ENCODE measurements at regions not wholly inside any gene's neighbourhood (a gene's known extent, or its start where the extent isn't known, plus 50 kb on each side); places are given as distances from the start of the nearest gene placed in this dataset.
A peak's percentile ranks its signal among the peaks of the same experiment; 100 is the strongest.

DNA sequence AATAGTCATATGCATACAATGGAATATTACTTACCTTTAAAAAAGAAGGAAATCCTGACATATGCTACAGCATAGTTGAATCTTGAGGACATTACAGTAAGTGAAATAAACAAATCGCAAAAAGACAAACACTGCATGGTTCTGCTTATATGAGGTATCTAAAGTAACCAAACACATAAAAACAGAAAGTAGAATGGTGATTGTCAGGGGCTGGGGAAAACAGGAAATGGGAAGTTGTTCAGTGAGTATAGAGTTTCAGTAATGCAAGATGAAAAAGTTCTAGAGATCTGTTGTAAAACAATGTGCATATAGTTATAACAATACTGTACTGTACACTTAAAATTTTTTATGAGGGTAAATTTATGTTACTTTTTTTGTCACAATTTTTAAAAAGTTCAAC lies 219.4 kb downstream of the KLF5 start:
- Histone ChIP-seq H3K27me3 (ENCODE audit: insufficient read depth, low read length) (no peaks in the 10 kb centered on the region), H3K27ac (ENCODE audit: low read depth, low read length) (no peak overlapping the region), H3K79me2 (ENCODE audit: control insufficient read depth, insufficient read depth, low read length, unreplicated experiment) (no peaks in the 10 kb centered on the region), H3K4me1 (ENCODE audit: control insufficient read depth, insufficient read depth, low read length, unreplicated experiment) (peaks cover 17% of the 10 kb centered on the region), H3K4me3 (ENCODE audit: low read depth, low read length) (no peak overlapping the region), H3K36me3 (ENCODE audit: insufficient read depth, low read length) (no peaks in the 10 kb centered on the region), H2AFZ (ENCODE audit: low read length, unreplicated experiment) (no peak overlapping the region)

DNA sequence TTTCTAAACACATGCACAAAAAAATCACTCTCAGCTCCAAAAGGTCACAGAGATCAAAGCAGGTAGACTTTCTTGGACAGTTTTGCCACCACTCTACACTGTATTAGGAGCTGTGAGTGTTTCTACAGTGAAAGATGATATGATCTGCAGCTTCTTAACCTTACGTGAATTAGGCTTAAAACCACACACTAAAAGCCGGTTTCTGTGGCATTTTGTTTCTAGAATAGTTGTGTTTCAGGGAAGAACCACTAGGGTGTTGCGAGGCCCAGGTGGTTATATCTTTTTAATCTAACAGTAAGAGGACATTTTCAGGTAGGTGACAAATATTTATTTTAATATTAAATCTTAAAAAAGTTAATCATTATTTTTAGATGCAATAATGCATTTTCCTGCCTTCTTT lies 216.4 kb downstream of the KLF5 start:
- H2AFZ ChIP-seq (ENCODE audit: low read length, unreplicated experiment) = peak overlapping the region; percentile 93

GRCh38 chr13:73274147-73274546 lies 215.3 kb downstream of the KLF5 start:
- H2AFZ ChIP-seq (ENCODE audit: low read length, unreplicated experiment) = peak overlapping the region; percentile 93
- H3K36me3 ChIP-seq (ENCODE audit: insufficient read depth, low read length) = no peaks in the 10 kb centered on the region
- H3K79me2 ChIP-seq (ENCODE audit: control insufficient read depth, insufficient read depth, low read length, unreplicated experiment) = no peaks in the 10 kb centered on the region
- no peak overlapping the region for H3K4me3 ChIP-seq (ENCODE audit: low read depth, low read length)
- peak overlapping the region; percentile 38; the same call in 1 of the 2 replicates for H3K27ac ChIP-seq (ENCODE audit: low read depth, low read length)
- H3K27me3 ChIP-seq (ENCODE audit: insufficient read depth, low read length) = no peaks in the 10 kb centered on the region
- peaks cover 17% of the 10 kb centered on the region for H3K4me1 ChIP-seq (ENCODE audit: control insufficient read depth, insufficient read depth, low read length, unreplicated experiment)

More for the DNA sequence above, 216.4 kb downstream of the KLF5 start:
- Histone ChIP-seq H3K4me1 (ENCODE audit: control insufficient read depth, insufficient read depth, low read length, unreplicated experiment) (peaks cover 17% of the 10 kb centered on the region), H3K79me2 (ENCODE audit: control insufficient read depth, insufficient read depth, low read length, unreplicated experiment) (no peaks in the 10 kb centered on the region), H3K27ac (ENCODE audit: low read depth, low read length) (no peak overlapping the region), H3K4me3 (ENCODE audit: low read depth, low read length) (0 out of 2 replicates have a peak overlapping the region, but pooled peaks have one; percentile 7), H3K27me3 (ENCODE audit: insufficient read depth, low read length) (no peaks in the 10 kb centered on the region), H3K36me3 (ENCODE audit: insufficient read depth, low read length) (no peaks in the 10 kb centered on the region)

- Histone ChIP-seq H2AFZ (ENCODE audit: low read length, unreplicated experiment) (no peak overlapping the region), H3K79me2 (ENCODE audit: control insufficient read depth, insufficient read depth, low read length, unreplicated experiment) (no peaks in the 10 kb centered on the region), H3K27ac (ENCODE audit: low read depth, low read length) (peak overlapping the region; percentile 38; the same call in 1 of the 2 replicates), H3K4me3 (ENCODE audit: low read depth, low read length) (no peak overlapping the region), H3K36me3 (ENCODE audit: insufficient read depth, low read length) (no peaks in the 10 kb centered on the region), H3K27me3 (ENCODE audit: insufficient read depth, low read length) (no peaks in the 10 kb centered on the region), H3K4me1 (ENCODE audit: control insufficient read depth, insufficient read depth, low read length, unreplicated experiment) (peaks cover 17% of the 10 kb centered on the region)
These were observed 214.9 kb downstream of the KLF5 start for GRCh38 chr13:73273745-73274144.

- no peaks in the 10 kb centered on the region for H3K79me2 ChIP-seq (ENCODE audit: control insufficient read depth, insufficient read depth, low read length, unreplicated experiment)
- no peaks in the 10 kb centered on the region for H3K36me3 ChIP-seq (ENCODE audit: insufficient read depth, low read length)
- H2AFZ ChIP-seq (ENCODE audit: low read length, unreplicated experiment) = no peak overlapping the region
- H3K4me1 ChIP-seq (ENCODE audit: control insufficient read depth, insufficient read depth, low read length, unreplicated experiment) = peaks cover 20% of the 10 kb centered on the region
- H3K4me3 ChIP-seq (ENCODE audit: low read depth, low read length) = no peak overlapping the region
- H3K27ac ChIP-seq (ENCODE audit: low read depth, low read length) = no peak overlapping the region
- no peaks in the 10 kb centered on the region for H3K27me3 ChIP-seq (ENCODE audit: insufficient read depth, low read length)
These were observed 214.5 kb downstream of the KLF5 start for GRCh38 chr13:73273276-73273675.

- H3K4me1 ChIP-seq (ENCODE audit: control insufficient read depth, insufficient read depth, low read length, unreplicated experiment) = peaks cover 20% of the 10 kb centered on the region
- H2AFZ ChIP-seq (ENCODE audit: low read length, unreplicated experiment) = no peak overlapping the region
- H3K4me3 ChIP-seq (ENCODE audit: low read depth, low read length) = no peak overlapping the region
- H3K27me3 ChIP-seq (ENCODE audit: insufficient read depth, low read length) = no peaks in the 10 kb centered on the region
- no peak overlapping the region for H3K27ac ChIP-seq (ENCODE audit: low read depth, low read length)
- no peaks in the 10 kb centered on the region for H3K36me3 ChIP-seq (ENCODE audit: insufficient read depth, low read length)
- no peaks in the 10 kb centered on the region for H3K79me2 ChIP-seq (ENCODE audit: control insufficient read depth, insufficient read depth, low read length, unreplicated experiment)
These were observed 214.0 kb downstream of the KLF5 start for GRCh38 chr13:73272831-73273230.

- no peaks in the 10 kb centered on the region for H3K36me3 ChIP-seq (ENCODE audit: insufficient read depth, low read length)
- H3K4me1 ChIP-seq (ENCODE audit: control insufficient read depth, insufficient read depth, low read length, unreplicated experiment) = peaks cover 4% of the 10 kb centered on the region
- no peak overlapping the region for H3K27ac ChIP-seq (ENCODE audit: low read depth, low read length)
- H3K27me3 ChIP-seq (ENCODE audit: insufficient read depth, low read length) = no peaks in the 10 kb centered on the region
- H3K4me3 ChIP-seq (ENCODE audit: low read depth, low read length) = no peak overlapping the region
- H3K79me2 ChIP-seq (ENCODE audit: control insufficient read depth, insufficient read depth, low read length, unreplicated experiment) = no peaks in the 10 kb centered on the region
- no peak overlapping the region for H2AFZ ChIP-seq (ENCODE audit: low read length, unreplicated experiment)
These were observed 209.5 kb downstream of the KLF5 start for GRCh38 chr13:73268306-73268705.

DNA sequence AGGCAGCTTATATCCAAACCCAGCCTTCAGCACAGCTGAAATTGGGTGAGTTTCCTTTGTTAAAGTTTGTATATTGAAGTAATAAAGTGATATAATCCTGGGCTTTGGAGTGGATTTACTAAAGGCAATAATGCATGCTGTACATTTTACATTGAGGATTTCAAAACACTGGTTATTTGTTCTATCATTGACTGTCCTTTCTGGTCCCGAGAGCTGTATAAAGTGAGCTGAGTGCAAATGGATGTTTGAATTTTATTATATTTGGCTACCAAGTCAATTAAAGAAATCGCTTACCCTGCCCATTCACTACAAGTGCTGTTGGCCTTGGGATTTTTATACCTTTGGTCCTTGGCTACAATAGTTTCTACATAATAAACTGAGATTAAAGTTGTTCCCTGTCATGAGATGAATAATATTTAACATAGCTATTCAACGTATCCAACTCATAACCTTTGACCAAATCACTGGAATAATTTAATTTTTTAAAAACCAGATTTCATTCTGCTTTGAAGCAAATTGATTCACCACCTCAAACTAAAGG lies 207.9 kb downstream of the KLF5 start:
- no peak overlapping the region for H2AFZ ChIP-seq (ENCODE audit: low read length, unreplicated experiment)
- H3K27ac ChIP-seq (ENCODE audit: low read depth, low read length) = no peak overlapping the region
- peaks cover 4% of the 10 kb centered on the region for H3K4me1 ChIP-seq (ENCODE audit: control insufficient read depth, insufficient read depth, low read length, unreplicated experiment)
- no peaks in the 10 kb centered on the region for H3K79me2 ChIP-seq (ENCODE audit: control insufficient read depth, insufficient read depth, low read length, unreplicated experiment)
- H3K4me3 ChIP-seq (ENCODE audit: low read depth, low read length) = no peak overlapping the region
- no peaks in the 10 kb centered on the region for H3K27me3 ChIP-seq (ENCODE audit: insufficient read depth, low read length)
- H3K36me3 ChIP-seq (ENCODE audit: insufficient read depth, low read length) = no peaks in the 10 kb centered on the region

DNA sequence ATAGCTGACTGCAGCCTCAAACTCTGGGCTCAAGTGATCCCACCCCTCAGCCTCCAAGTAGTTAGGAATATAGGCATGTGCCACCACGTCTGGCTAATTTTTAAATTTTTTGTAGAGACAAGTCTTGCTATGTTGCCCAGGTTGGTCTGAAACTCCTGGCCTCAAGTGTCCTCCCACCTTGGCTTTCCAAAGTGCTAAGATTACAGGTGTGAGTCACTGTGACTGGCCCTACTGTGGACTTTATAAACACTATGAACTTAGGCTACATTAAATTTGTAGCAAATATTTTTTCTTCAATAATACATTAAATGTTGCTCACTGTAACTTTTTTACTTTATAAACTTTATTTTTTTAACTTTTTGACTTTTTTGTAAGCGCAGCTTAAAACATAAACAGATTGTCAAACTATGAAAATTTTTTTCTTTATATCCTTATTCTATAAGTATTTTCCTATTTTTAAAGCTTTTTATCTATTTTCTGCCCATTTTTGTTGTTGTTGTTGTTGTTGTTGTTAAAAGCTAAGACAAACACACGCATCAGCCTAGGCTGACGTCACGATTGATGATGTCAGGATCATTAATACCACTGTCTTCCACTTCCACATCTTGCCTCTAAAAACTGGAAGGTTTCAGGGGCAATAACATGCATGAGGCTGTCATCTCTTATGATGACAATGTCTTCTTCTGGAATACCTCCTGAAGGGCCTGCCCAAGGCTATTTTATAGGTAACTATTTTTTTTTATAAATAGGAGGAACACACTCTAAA lies 204.2 kb downstream of the KLF5 start:
- Histone ChIP-seq H3K27ac (ENCODE audit: low read depth, low read length) (no peak overlapping the region), H3K27me3 (ENCODE audit: insufficient read depth, low read length) (no peaks in the 10 kb centered on the region), H3K4me1 (ENCODE audit: control insufficient read depth, insufficient read depth, low read length, unreplicated experiment) (no peaks in the 10 kb centered on the region), H3K79me2 (ENCODE audit: control insufficient read depth, insufficient read depth, low read length, unreplicated experiment) (no peaks in the 10 kb centered on the region), H3K4me3 (ENCODE audit: low read depth, low read length) (no peak overlapping the region), H3K36me3 (ENCODE audit: insufficient read depth, low read length) (no peaks in the 10 kb centered on the region), H2AFZ (ENCODE audit: low read length, unreplicated experiment) (no peak overlapping the region)

DNA sequence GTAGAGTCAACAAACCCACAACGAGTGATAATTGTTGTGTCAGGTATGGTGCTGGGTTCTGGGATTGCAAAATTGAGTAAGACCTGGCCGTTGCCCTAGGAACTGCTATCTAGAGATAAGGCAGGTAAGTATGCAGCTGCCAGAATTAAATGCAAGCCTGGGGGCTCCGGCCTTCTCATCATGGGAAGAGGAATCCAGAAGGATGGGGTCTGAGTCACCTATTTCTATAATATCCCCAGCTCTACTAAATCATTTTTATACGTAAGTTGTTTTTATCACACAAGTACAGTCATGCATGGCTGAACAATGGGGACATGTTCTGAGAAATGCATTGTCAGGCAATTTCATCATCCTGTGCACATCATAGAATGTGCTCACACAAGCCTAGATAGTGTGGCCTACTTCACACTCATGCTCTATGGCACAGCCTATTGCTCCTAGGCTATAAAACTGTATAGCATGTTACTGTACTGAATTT lies 203.0 kb downstream of the KLF5 start:
- H3K27ac ChIP-seq (ENCODE audit: low read depth, low read length) = no peak overlapping the region
- no peak overlapping the region for H2AFZ ChIP-seq (ENCODE audit: low read length, unreplicated experiment)
- no peaks in the 10 kb centered on the region for H3K79me2 ChIP-seq (ENCODE audit: control insufficient read depth, insufficient read depth, low read length, unreplicated experiment)
- H3K4me3 ChIP-seq (ENCODE audit: low read depth, low read length) = no peak overlapping the region
- no peaks in the 10 kb centered on the region for H3K4me1 ChIP-seq (ENCODE audit: control insufficient read depth, insufficient read depth, low read length, unreplicated experiment)
- H3K36me3 ChIP-seq (ENCODE audit: insufficient read depth, low read length) = no peaks in the 10 kb centered on the region
- no peaks in the 10 kb centered on the region for H3K27me3 ChIP-seq (ENCODE audit: insufficient read depth, low read length)
